ENCODE measurements at regions not wholly inside any gene's neighbourhood (a gene's known extent, or its start where the extent isn't known, plus 50 kb on each side); places are given as distances from the start of the nearest gene placed in this dataset.
"Not testable (repeated sequence)": the region's sequence is repeated elsewhere in the genome, so short reads cannot be mapped to it uniquely, and the experiment has no call there.

GRCh38 chr5:138696501-138696900 lies 56.7 kb upstream of the CTNNA1 start:
- in situ Hi-C loops (cut with MboI; ENCODE audit: low pct_unique_long_range_greater_than_20kb, low sequenced_read_pairs, unreplicated experiment): no loop called here
- TF ChIP-seq CTCF (IDR thresholded peaks at IDR 0.05; ENCODE audit: extremely low read depth, insufficient read depth, missing control alignments): no peak
- no peak for DNase-seq (ENCODE audit: low spot score)

GRCh38 chr5:138695781-138696180 lies 57.4 kb upstream of the CTNNA1 start:
- no peak for DNase-seq (ENCODE audit: low spot score)
- in situ Hi-C loops (cut with MboI; ENCODE audit: low pct_unique_long_range_greater_than_20kb, low sequenced_read_pairs, unreplicated experiment): no loop called here
- TF ChIP-seq CTCF (IDR thresholded peaks at IDR 0.05; ENCODE audit: extremely low read depth, insufficient read depth, missing control alignments): no peak

- no peak for DNase-seq (ENCODE audit: low spot score)
- in situ Hi-C loops (cut with MboI; ENCODE audit: low pct_unique_long_range_greater_than_20kb, low sequenced_read_pairs, unreplicated experiment): no loop called here
- TF ChIP-seq CTCF (IDR thresholded peaks at IDR 0.05; ENCODE audit: extremely low read depth, insufficient read depth, missing control alignments): no peak
These were observed 59.1 kb upstream of the CTNNA1 start for GRCh38 chr5:138694146-138694545.

GRCh38 chr5:138692370-138692769 lies 60.9 kb upstream of the CTNNA1 start:
- no peak for DNase-seq (ENCODE audit: low spot score)
- TF ChIP-seq CTCF (IDR thresholded peaks at IDR 0.05; ENCODE audit: extremely low read depth, insufficient read depth, missing control alignments): no peak
- in situ Hi-C loops (cut with MboI; ENCODE audit: low pct_unique_long_range_greater_than_20kb, low sequenced_read_pairs, unreplicated experiment): no loop called here

- in situ Hi-C loops (cut with MboI; ENCODE audit: low pct_unique_long_range_greater_than_20kb, low sequenced_read_pairs, unreplicated experiment): no loop called here
- no peak for TF ChIP-seq CTCF (IDR thresholded peaks at IDR 0.05; ENCODE audit: extremely low read depth, insufficient read depth, missing control alignments)
- DNase-seq (ENCODE audit: low spot score): no peak
These were observed 66.6 kb upstream of the CTNNA1 start for GRCh38 chr5:138686668-138687067.

- no peak for DNase-seq (ENCODE audit: low spot score)
- in situ Hi-C loops (cut with MboI; ENCODE audit: low pct_unique_long_range_greater_than_20kb, low sequenced_read_pairs, unreplicated experiment): no loop called here
- TF ChIP-seq CTCF (IDR thresholded peaks at IDR 0.05; ENCODE audit: extremely low read depth, insufficient read depth, missing control alignments): no peak
These were observed 68.0 kb upstream of the CTNNA1 start for GRCh38 chr5:138685193-138685745.

- DNase-seq (ENCODE audit: low spot score); in situ Hi-C loops (cut with MboI; ENCODE audit: low pct_unique_long_range_greater_than_20kb, low sequenced_read_pairs, unreplicated experiment): not testable (repeated sequence)
These were observed 70.8 kb upstream of the CTNNA1 start for GRCh38 chr5:138682462-138682861.

- DNase-seq (ENCODE audit: low spot score); in situ Hi-C loops (cut with MboI; ENCODE audit: low pct_unique_long_range_greater_than_20kb, low sequenced_read_pairs, unreplicated experiment): not testable (repeated sequence)
These were observed 74.4 kb upstream of the CTNNA1 start for GRCh38 chr5:138678826-138679225.

All from GM13977 (cell line).